ENCODE measurements at regions not wholly inside any gene's neighbourhood (a gene's known extent, or its start where the extent isn't known, plus 50 kb on each side); places are given as distances from the start of the nearest gene placed in this dataset.

DNA sequence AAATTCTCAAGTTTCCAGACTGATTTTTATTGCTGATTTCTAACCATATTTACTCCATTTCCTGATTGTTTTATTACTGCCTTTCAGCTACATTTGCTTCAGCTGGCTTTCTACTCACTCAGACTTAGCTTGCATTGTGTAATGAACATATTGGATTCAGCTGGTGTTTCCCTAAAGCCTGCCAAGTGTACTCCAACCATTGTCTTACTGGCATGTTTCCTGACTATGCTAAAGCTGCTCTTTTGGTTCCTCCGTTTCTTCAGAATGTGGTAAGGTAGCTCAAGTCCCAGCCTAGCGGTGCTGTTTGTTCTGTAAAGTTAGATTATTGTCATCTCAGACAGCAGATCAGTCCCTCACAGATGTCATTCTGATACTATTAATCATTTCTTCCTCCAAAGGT is 53.1 kb upstream of the GLRA2 start:
- no peak for DNase-seq
- no peak for ATAC-seq
- intact Hi-C loops (cut with micrococcal nuclease): no loop called here

DNA sequence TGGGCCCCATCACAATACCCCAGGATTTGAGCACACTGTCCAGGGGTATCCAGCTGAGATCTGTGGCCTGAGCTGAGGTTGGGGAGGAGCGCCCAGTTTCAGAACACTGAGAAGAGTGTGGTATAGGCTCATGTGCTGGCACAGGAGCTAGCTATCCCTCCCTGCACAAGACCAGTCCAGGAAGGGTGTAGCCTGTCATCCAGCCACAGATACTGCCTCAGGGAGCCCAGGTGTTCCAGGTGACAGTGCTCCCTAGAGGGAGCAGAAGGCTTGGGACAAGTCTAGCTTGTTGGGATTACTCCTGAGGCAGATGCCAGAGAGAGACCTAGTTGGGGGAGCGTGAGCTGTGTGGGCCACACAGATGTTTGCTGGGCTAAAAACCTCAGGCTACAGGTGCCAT is 79.6 kb upstream of the GLRA2 start:
- intact Hi-C loops (cut with micrococcal nuclease): no loop called here

DNA sequence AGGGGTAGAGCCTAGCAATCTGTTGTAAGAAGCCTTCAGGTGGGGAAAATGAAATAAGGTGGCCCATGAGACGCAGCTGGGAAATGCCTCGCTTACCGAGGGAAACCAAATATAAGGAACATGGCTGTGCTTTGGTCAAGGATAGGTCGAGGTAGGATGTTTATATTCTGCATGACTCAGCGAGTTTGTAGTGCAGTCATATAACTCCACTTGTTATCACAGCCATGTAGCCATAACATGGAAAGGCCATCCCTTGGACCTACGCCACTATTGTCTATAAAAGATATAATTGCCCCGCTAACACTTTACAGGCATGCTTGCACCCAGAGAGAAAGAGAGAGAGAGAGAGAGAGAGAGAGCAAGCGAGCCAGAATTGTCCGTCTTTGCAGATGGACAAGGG is 80.9 kb upstream of the GLRA2 start:
- intact Hi-C loops (cut with micrococcal nuclease): no loop called here

More for the DNA sequence above, 79.6 kb upstream of the GLRA2 start:
- no peak for DNase-seq
- no peak for ATAC-seq

DNA sequence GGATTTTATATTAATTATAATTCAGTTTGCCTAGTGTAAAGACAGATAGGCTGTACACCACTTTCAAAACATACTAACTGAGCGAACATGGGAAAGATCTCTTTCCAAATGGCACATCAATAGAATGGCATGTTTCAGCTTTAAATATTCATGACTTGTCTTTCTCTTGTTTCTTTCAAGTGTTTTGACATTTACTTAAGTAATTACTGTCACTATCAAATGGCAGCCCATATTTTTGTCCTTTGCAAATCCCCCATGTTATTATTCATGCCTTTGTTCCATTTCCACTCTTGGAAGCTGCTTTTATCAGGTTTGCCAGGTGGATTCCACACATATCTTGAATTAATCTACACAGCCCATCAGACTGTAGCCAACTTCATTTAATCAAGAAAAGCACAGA is 89.2 kb upstream of the GLRA2 start:
- ATAC-seq (no peak), DNase-seq (no peak)
- intact Hi-C loops (cut with micrococcal nuclease): no loop called here

More for the DNA sequence above, 80.9 kb upstream of the GLRA2 start:
- no peak for ATAC-seq
- DNase-seq: no peak

DNA sequence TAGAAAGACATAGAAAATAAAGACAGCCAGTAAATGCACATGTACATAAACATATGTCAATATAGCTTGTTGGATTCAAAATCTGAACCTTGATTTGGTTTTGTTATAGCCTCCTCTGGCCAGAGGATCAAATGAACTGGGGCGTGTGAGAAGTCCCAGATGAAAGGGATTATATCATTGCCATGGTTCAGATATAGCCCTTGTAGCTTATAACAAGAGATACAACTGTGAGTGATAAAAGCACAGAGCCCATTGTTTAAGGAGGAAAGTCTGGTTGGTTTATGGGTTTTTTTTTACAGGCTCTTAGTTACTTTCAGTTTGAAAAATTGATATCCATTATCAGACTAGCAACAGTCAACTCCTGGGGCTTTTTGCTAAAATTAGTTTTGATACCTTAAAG is 101.7 kb upstream of the GLRA2 start:
- DNase-seq (no peak), ATAC-seq (no peak)
- intact Hi-C loops (cut with micrococcal nuclease): no loop called here

DNA sequence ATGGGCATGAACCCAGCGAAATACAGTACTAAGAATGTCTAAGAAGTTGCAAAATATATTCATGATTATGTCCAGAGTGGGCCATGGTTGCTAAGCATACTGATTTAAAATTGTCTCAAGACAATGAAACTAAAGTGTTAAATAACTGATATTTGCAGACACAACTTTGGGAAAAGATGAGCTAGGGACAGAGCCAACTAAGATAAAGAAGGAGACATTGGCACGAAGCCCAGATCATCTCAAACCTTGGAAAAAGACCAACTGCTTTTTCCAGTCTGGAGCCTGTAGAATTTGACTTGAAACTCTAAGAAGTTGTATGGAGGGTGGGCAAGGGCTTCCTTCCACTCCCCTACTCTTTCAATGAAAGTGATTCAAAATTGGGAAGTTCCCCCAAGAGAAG is 108.5 kb upstream of the GLRA2 start:
- intact Hi-C loops (cut with micrococcal nuclease): no loop called here
- ATAC-seq (no peak), DNase-seq (no peak)

DNA sequence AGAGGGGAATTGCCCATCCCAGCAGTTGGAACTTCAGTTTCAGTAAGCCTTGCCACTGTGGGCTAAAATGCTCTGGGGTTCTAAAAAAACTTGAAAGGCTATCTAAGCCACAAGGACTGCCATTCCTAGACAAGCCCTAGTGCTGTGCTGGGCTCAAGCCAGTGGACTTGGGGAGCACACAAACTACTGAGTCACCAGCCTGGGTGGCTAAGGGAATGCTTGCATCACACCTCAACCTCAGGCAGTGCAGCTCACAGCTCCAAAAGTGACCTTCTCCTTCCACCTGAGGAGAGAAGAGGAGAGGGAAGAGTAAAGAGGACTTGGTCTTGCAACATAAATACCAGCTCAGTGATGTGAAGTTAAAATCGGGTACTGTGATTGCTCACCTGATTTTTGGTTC is 116.7 kb upstream of the GLRA2 start:
- DNase-seq (no peak), ATAC-seq (no peak)
- intact Hi-C loops (cut with micrococcal nuclease): no loop called here

DNA sequence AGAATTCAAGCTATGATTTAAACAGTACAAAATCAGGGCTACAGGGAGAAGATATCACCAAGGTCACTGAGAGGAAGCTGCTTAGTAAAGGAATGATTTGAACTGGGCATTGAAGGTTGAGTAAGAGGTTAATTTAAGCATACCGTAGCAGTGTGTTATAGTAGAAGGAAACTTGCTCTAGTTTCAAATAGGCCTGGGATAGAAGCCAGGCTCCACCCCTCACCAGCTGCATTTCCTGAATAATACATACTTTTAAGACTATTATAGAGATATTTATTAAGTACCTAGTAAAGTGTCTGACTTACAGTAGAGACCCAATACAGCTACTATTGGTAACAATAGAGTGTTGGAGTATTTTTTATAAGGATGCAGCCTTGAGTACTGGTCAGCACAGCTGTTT is 118.0 kb upstream of the GLRA2 start:
- no peak for DNase-seq
- ATAC-seq: no peak
- intact Hi-C loops (cut with micrococcal nuclease): no loop called here

DNA sequence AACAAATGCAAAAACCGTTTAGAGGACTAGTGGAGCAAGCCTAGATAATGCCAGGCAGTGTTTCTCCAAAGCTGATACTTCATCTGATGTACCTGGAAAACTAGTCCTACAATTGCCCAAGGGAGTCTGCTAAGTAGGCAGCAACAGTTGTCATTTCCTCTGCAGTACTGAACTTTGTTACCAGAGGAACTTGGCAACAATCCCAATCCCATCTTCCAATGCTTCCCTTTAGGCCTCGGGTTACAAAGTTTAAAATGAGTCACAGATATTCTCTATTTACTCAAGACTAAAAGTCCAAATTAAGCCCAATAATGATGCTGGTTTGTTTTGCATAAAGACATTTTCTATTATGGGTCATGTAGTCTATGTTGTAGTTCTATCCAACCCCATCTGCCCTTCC is 120.0 kb upstream of the GLRA2 start:
- DNase-seq (no peak), ATAC-seq (no peak)
- intact Hi-C loops (cut with micrococcal nuclease): no loop called here

DNA sequence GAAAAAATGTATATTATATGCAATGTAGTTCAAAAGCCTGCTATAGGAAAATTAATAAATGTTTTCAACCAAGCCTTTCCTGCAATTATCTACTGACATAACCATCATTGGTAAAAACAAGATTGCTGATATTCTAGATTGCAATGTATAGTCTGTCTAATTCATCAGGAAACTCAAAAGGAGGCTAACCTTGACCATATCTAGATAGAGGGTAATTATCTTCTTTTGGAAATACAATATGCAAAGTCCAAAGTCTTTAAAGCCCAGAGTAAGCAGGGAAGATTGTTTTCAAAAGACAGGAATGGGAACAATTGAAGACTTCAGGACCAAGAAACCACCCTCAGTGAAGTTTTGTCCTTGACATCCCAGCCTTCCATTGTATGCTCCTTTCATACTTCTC is 123.1 kb upstream of the GLRA2 start:
- intact Hi-C loops (cut with micrococcal nuclease): no loop called here
- no peak for DNase-seq
- no peak for ATAC-seq

DNA sequence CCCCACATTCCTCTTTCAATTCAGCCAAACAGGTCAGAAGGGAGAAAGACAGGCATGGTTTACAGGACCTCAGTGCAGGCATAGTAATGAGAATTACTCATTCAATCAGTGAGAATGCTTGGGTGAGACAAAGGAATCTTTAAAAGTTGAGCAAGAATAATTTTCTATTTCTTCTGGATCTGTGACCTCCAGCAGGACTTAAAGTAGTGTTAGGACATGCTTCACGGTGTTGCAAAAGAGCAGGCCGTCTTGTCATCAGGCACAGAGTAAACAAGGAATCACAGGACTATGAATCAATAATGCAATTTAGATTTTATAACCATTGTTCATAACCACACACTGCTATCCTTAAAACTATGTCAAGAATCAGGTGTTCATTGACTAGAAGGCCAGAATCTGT is 130.6 kb upstream of the GLRA2 start:
- DNase-seq: no peak
- ATAC-seq: no peak

DNA sequence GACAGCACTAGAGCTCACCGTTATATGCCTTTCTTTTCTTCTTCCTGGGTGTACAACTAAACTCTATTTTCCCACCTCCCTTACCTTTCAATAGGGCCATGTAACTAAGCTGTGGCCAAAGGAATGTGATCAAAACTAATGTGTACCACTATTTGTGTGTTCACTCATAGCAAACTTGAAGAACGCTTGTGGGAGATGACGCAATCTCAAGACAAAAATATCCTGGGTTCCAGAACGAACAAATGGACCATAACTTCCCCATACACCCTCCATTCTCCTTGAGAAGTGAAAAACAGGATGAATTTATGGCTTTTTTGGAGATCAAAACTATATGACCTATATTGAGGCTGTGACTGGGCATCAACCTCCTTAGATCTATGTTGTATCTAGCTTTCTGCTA is 139.7 kb upstream of the GLRA2 start:
- no peak for ATAC-seq
- intact Hi-C loops (cut with micrococcal nuclease): no loop called here
- DNase-seq: no peak

More for the DNA sequence above, 130.6 kb upstream of the GLRA2 start:
- intact Hi-C loops (cut with micrococcal nuclease): no loop called here

DNA sequence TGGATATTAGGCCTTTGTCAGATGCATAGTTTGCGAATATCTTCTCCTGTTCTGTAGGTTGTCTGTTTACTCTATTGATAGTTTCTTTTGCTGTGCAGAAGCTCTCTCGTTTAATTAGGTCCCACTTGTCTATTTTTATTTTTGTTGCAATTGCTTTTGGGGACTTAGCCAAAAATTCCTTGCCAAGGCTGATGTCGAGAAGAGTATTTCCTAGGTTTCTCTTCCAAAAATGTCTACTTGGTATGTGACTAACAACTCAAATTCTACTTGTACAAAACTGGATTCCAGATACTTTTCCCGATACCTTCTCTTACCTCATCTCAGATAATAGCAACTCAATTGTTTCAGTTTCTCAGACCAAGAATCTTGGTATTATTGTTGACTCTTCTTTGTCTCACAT is 142.4 kb upstream of the GLRA2 start:
- no peak for ATAC-seq
- intact Hi-C loops (cut with micrococcal nuclease): no loop called here

DNA sequence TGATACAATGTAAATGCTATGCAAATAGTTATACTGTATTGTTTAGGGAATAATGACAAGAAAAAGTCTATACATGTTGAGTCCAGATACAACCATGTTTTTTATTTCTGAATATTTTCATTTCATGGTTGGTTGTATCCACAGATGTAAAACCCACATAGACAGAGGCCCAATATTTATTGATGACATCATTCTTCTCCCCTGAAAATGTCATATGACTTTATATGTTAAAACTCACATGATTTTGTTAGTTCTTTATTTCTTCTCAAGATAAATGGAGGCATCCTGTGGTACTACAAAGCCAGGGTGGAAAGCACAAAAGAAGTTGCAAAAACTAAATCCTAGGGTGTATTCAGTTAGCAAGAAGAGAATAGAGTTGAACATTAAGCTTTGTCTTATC is 149.3 kb upstream of the GLRA2 start:
- ATAC-seq: no peak
- intact Hi-C loops (cut with micrococcal nuclease): no loop called here
- DNase-seq: no peak

More for the DNA sequence above, 142.4 kb upstream of the GLRA2 start:
- no peak for DNase-seq

DNA sequence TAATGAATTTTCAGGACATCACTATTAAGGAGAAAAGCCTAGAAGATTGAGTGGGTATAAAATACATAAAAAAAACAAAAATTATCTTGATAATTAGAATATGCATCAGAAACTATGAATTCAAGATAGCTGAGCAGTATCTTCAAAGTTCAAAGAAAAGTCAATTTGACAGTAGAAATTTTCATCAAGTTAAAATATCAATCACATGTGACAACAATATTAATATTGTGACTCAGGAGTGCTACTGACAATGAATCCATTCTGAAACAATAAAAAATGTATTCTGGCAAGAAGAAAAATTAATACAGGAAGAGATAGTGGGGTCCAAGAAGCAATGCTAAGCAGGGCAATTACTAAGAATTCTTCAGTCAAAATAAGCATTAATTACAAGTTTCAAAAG is 151.9 kb upstream of the GLRA2 start:
- ATAC-seq (no peak), DNase-seq (no peak)
- intact Hi-C loops (cut with micrococcal nuclease): no loop called here

DNA sequence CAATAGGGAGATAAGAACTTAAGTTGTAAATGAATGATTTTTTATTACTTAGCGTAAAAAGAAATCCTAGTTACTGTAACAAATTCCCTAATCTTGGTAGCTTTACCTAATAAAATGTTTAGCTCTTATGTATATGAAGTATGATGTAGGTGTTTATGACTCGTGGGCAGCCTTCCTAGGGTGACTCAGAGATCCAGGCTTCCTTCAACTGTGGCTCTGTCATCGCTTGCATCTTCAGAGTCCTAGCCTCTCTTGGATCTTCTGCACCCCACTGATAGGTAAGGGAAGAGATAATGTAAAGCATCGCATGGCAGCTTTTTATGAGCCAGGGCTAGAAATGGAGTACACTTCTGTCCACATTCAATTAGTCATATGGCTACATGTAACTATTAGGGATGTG is 165.6 kb upstream of the GLRA2 start:
- intact Hi-C loops (cut with micrococcal nuclease): no loop called here
- ATAC-seq: no peak
- no peak for DNase-seq

DNA sequence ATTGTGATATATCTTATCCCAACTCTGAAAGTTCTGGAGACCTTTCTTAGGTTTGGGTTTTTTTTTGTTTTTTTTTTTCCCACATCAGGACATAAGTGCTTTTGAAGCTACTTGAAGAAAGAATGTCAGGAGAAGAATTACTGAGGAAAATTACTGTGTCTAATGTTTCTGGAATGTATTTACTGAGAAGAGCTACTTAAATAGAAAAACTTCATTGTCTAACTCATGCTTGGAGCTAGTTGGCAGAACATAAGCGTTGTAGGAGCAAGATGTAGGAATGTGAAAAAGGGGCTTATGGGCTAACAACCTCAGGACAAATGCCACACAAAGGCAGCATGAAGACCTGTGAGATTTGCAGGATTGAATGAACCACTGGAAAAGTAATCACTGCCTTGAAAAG is 166.6 kb upstream of the GLRA2 start:
- no peak for ATAC-seq
- intact Hi-C loops (cut with micrococcal nuclease): no loop called here
- DNase-seq: no peak

DNA sequence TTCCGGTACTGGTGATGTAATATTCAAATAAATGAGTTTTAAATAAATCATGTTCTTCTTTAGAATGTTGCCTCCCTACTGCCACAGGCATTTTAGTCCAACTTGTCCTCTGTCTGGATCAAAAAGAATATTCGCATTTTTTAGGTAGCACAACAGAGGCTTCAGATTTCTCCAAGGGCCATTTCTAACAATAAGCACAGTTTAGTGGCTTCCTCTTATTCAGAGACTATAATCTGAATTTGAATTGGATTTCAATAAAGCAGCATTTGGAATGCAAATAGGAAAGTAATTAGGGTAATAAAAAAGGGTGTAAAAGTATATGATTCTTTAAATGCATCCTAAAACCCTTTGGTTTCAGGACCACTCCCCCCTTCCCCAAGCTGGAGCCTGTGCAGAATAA is 167.9 kb upstream of the GLRA2 start:
- no peak for DNase-seq
- intact Hi-C loops (cut with micrococcal nuclease): no loop called here
- no peak for ATAC-seq

DNA sequence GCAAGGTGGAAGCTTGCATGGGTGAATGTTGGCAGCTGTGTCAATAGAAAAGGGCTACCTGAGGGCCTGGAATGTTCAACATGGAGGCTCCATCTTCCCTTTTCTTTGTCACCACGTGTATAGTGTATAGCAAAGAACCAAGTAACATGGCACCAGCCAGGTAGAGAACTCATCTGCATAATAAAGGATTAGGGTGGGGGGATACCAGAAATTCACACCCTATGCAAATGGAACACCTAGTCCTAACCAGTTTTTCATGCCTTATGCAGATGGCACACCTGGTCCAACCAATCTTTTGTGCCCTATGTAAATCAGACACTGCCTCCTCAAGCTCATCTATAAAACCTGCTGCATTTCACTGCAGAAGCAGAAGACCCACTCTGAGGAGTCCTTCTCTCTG is 169.6 kb upstream of the GLRA2 start:
- DNase-seq (no peak), ATAC-seq (no peak)
- intact Hi-C loops (cut with micrococcal nuclease): no loop called here

DNA sequence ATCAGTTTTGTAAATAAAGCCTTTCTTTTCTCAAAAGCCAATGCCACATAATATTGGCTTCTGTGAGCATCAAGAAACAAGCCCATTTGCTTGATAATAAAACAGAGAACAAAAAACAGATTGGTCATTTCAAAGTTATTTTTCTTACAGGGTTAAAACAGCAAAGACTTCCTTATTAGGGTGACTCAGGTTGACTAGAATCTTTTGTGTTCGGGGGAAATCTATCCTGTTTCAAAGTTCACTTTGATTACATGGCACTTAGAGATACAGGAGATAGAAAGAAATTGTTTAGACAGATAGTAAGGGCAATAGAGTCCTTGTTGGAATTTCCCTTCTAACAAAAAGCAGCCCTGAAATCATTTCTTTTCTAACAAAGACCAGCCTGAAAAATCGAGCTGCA is 170.0 kb upstream of the GLRA2 start:
- no peak for ATAC-seq
- intact Hi-C loops (cut with micrococcal nuclease): no loop called here

DNA sequence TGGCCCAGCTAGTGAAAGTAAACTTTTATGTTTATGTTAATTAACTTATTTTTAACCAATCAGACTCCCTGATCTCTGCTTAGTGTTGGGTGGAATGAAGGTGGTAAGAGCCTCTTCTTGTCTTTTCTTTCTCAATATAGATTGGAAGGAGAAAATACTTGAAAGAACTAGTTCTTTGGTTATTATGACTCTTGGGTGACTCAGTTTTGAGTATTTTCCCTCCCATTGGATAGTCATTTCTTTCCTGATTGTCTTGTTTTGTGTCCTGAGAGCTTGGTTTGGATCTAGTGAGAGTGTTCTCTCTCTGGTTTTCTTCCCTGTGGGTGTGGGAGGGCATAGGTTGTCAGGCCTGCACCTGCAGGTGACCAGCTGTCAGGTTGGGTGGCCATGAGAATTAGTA is 172.0 kb upstream of the GLRA2 start:
- intact Hi-C loops (cut with micrococcal nuclease): no loop called here
- ATAC-seq (no peak), DNase-seq (no peak)

More for the DNA sequence above, 170.0 kb upstream of the GLRA2 start:
- no peak for DNase-seq

DNA sequence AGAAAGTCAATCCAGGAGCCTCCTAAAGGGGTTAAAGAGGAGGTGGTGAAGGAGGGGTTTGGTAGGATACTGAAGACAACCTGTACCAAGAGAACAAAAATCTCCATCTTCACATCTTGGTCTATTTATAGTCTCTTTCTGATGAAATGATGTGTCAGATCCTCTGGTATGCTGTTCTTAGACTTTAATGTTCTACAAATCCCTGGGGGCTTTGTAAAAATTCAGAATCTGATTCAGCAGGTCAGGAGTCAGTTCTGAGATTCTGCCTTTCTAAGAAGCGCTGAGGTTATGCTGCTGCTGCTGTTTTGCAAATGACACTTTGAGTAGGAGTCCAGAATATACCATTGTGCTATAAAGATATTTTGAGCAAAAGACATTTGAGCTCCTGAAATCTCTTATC is 172.9 kb upstream of the GLRA2 start:
- intact Hi-C loops (cut with micrococcal nuclease): no loop called here
- ATAC-seq: no peak
- no peak for DNase-seq

DNA sequence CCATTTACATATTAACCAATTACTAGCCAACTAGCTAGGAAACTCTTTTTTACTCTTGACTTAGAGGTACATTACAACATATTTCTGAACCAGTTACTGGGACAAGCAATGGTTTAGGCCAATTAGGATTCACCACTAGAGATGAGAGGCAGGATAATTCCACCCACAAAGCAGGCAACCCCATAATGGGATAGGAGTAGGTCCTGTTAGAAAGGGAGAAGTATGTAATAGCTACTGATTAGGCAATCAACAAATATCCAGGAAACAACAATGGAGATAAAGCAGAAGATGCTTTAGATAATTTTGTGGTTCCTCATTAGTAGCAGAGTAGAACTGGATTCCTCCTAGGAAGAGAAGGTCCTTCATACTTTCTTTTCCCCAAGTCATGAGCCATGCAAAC is 173.8 kb upstream of the GLRA2 start:
- intact Hi-C loops (cut with micrococcal nuclease): no loop called here
- DNase-seq: no peak
- ATAC-seq: no peak

All from left ventricle myocardium superior (tissue), 1 donor.